D721Med (cell line): ENCODE measurements at regions not wholly inside any gene's neighbourhood (a gene's known extent, or its start where the extent isn't known, plus 50 kb on each side); places are given as distances from the start of the nearest gene placed in this dataset.

Source experiments
- DNase-seq: peaks from one replicate; pipeline ENCODE4 v3.0.0; 2011; ENCODE audit warnings: low spot score; ENCODE audit not compliant: insufficient read length
- FAIRE-seq: peaks from 2 replicates; lab custom pipeline; 2011; peaks lifted over from hg19 to GRCh38; lab: Jason Lieb, UNC
- TF ChIP-seq, protein P1 (sequence below): IDR thresholded peaks from 2 replicates; pipeline ENCODE4 v1.5.1; 2012; ENCODE audit warnings: mild to moderate bottlenecking, control low read depth; ENCODE audit not compliant: insufficient read depth; ENCODE audit errors: missing control alignments

DNA sequence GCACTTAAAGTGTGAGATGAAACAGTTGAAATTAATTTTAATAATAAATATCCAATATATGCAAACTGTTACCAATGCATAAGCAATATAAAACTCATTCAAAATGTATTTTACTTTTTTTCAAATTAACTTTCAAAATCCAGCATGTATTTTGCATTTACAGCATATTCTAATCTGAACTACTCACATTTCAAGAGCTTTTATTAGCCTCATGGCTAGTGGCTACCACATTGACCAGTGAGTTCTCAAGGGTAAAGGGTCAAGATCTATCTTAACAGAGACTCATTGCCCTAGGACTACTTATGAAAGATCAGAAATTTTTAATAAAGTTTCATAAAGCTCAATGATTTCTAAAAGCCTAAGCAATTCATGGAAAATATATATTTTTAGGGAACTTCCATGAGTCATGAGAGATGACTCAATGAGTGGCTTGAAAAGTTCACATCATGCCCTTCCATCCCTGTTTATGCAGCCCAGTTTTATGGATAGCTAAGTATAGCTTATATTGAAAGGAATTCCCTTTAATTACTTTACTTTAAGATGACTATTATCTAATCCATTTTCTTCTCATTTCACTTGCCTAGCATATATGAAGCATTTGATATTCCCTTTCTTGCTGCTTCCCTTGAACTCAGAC, 608.6 kb downstream of the SLCO4C1 start:
- no peak for FAIRE-seq
- no peak for DNase-seq
- TF ChIP-seq, protein P1, sequence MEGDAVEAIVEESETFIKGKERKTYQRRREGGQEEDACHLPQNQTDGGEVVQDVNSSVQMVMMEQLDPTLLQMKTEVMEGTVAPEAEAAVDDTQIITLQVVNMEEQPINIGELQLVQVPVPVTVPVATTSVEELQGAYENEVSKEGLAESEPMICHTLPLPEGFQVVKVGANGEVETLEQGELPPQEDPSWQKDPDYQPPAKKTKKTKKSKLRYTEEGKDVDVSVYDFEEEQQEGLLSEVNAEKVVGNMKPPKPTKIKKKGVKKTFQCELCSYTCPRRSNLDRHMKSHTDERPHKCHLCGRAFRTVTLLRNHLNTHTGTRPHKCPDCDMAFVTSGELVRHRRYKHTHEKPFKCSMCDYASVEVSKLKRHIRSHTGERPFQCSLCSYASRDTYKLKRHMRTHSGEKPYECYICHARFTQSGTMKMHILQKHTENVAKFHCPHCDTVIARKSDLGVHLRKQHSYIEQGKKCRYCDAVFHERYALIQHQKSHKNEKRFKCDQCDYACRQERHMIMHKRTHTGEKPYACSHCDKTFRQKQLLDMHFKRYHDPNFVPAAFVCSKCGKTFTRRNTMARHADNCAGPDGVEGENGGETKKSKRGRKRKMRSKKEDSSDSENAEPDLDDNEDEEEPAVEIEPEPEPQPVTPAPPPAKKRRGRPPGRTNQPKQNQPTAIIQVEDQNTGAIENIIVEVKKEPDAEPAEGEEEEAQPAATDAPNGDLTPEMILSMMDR = no peak

DNA sequence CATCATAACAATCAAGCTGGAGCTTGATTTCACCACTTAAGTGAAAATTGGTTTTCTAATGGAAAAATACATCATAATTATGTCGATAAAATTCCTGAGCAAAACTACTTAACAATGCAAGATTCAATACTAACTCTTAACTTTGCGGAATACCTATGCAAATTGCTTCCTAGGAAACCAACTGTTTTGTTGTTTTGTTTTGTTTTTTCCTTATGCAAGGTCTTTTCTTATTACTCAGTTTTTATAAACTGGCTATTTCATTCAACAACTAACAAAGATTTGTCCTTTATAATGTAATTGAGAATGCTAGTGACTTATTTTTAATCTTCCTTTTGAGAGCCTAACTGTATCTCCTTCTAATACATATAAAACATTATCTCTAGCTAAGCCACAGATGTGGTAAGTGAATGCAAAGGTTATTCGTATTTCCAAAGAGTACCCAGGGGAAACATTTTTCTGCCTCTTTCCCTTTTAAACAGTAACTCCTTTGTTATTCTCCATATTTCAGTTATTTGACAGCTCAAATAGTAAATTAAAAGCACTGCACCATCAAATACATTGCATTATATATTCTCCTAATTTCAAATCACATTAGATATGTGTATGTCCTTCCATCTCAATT, 609.4 kb downstream of the SLCO4C1 start:
- FAIRE-seq (no peak), DNase-seq (no peak)
- TF ChIP-seq, protein P1 = no peak

DNA sequence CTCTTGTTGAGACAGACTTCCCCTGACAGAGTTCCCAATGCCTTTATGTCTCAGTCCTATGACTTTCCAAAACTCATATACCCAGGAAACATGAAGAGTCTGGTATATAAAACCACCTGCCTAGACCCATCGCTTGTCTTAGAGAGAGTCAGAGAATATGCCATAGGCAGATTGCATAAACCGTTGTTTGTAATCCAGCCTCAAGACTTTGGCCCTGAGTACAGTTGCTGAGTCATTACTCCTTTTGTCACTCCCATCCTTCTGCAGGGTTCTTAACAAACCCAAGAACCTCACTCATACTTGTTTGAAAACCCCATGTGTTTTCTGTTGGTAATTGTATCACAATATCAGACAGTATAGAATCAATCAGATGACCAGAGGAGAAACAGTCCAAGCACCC, 616.3 kb downstream of the SLCO4C1 start:
- DNase-seq = no peak
- TF ChIP-seq, protein P1 = no peak
- FAIRE-seq = no peak

DNA sequence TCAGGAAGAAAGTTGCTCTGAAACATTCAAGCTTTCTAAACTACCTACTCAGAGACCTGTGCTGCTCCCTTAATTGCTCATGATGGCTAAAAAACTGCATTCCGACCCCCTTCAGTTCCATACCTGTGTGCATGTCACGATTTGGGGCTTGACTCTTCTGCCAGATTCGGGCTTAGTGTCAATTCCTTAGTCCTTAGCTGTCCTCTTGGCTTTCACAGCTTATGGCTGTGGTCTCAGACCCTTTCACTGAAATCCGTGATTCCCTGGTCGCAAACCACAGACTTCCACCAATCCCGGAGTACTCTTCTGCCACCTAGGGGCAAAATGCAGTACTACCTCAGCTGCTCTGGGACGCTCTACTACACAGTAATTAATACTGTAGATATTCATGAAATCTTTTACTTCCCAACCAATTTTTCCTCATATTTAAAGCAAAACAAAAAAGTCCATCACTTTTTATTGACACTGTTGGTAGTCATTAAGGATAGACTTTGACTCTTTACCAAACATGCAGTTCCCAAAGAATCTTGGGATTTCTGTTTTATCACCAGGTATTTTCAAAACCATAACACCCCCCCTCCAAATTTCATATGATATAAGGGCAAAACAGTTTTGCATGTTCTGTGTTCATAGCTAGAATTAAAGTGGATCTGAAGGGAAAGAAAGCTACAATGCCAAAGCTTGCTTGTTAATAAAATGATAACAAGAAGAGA, 617.4 kb downstream of the SLCO4C1 start:
- DNase-seq (no peak), FAIRE-seq (peak; percentile 60)
- TF ChIP-seq, protein P1 = peak; percentile 51

DNA sequence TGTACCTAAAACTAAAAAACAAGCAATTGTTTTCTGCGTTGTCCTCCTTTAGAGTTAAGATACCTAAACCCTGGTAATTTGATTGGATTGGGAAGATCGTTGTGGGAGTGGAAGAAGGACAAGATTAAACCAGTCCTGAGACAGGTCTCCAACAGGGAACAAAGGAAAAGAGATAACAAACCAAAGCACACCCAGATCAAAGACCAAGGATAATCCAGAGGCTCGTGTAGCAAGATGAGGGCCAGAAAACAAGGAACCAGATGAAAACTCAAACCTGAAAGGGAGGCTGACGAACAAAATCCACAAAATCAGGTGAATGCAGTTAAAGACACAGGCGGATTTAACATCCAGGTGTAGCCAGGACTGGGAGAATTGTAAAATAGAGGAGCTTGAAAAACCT, 618.1 kb downstream of the SLCO4C1 start:
- TF ChIP-seq, protein P1 = no peak
- no peak for DNase-seq
- no peak for FAIRE-seq

DNA sequence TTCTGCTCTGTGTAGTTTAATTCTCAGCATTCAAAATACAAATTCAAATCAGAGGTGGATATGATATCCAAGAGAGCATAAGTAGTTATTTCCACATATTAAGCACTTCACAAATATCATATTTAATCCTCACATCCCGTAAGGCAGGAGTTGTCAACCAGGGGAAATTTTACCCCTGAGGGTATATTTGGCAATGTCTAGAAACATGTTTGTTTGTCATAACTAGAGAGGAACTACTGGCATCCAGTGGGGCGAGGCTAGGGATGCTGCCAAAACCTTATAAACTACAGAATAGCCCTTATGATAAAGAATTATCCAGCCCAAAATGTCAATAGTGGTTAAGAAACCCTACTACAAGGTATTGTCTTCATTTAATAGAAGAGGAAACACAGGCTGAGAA, 619.4 kb downstream of the SLCO4C1 start:
- FAIRE-seq (peak; percentile 16), DNase-seq (no peak)
- TF ChIP-seq, protein P1 = no peak
